PC-9 (cell line): ENCODE measurements at regions not wholly inside any gene's neighbourhood (a gene's known extent, or its start where the extent isn't known, plus 50 kb on each side); places are given as distances from the start of the nearest gene placed in this dataset.

Experiments
- EZH2 ChIP-seq: fragments of 200-600 bp; sonication (generic); IDR thresholded peaks from 2 replicates; pipeline ENCODE4 v1.8.0; 2017; ENCODE audit warnings: antibody characterized with exemption, low read depth
- TF ChIP-seq, protein P1 (sequence below): fragments of 200-600 bp; sonication (generic); conservative IDR thresholded peaks from 2 replicates; pipeline ENCODE4 v1.6.1; 2017; ENCODE audit warnings: mixed run types, antibody characterized with exemption, mild to moderate bottlenecking, moderate library complexity

DNA sequence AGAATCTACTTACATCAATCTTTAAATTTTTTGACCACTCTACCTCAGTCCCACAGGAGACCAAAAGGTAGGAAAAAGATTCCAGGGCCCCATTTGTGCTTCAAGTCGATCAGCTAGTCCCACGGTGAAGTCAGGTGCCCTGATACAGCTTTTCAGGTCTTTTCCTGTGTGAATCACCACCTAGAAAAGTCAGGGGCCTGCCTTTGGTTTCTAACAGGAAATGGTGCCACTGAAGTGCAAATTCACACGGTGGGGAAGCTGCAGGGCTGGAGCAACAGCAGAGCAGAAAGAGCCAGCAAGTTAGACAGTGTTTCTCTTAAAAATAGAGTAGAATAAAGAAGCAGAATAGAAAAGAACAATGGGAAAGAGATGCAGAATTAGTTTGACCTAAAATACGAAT is 107.5 kb downstream of the KLF12 start:
- TF ChIP-seq, protein P1, sequence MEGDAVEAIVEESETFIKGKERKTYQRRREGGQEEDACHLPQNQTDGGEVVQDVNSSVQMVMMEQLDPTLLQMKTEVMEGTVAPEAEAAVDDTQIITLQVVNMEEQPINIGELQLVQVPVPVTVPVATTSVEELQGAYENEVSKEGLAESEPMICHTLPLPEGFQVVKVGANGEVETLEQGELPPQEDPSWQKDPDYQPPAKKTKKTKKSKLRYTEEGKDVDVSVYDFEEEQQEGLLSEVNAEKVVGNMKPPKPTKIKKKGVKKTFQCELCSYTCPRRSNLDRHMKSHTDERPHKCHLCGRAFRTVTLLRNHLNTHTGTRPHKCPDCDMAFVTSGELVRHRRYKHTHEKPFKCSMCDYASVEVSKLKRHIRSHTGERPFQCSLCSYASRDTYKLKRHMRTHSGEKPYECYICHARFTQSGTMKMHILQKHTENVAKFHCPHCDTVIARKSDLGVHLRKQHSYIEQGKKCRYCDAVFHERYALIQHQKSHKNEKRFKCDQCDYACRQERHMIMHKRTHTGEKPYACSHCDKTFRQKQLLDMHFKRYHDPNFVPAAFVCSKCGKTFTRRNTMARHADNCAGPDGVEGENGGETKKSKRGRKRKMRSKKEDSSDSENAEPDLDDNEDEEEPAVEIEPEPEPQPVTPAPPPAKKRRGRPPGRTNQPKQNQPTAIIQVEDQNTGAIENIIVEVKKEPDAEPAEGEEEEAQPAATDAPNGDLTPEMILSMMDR = no peak
- TF ChIP-seq EZH2 = no peak
